Smooth muscle cell (in vitro differentiated cells): ENCODE measurements at regions not wholly inside any gene's neighbourhood (a gene's known extent, or its start where the extent isn't known, plus 50 kb on each side); places are given as distances from the start of the nearest gene placed in this dataset.

Experiments
- DNase-seq: peaks from one replicate; lab custom pipeline; 2025; ENCODE audit not compliant: unreplicated experiment; lab: John Stamatoyannopoulos, UW
- H2AFZ ChIP-seq: fragments of 200-600 bp; sonication (generic); 2 replicates; pipeline ENCODE4 v1.6.0; 2016; ENCODE audit warnings: antibody characterized with exemption, low read depth, mild to moderate bottlenecking
- H3F3A ChIP-seq: fragments of 200-600 bp; sonication (generic); 2 replicates; pipeline ENCODE4 v1.6.0; 2017; ENCODE audit warnings: antibody characterized with exemption, low read depth
- H3K27ac ChIP-seq: fragments of 200-600 bp; sonication (generic); 2 replicates; pipeline ENCODE4 v1.5.1; 2016; ENCODE audit warnings: low read depth, mild to moderate bottlenecking
- H3K27me3 ChIP-seq: fragments of 200-600 bp; sonication (generic); 2 replicates; pipeline ENCODE4 v1.6.1; 2016; ENCODE audit warnings: low read depth, mild to moderate bottlenecking
- H3K36me3 ChIP-seq: fragments of 200-600 bp; sonication (generic); 2 replicates; pipeline ENCODE4 v1.5.1; 2016; ENCODE audit warnings: low read depth
- H3K4me1 ChIP-seq: fragments of 200-600 bp; sonication (generic); 2 replicates; pipeline ENCODE4 v1.5.1; 2016; ENCODE audit warnings: low read depth
- H3K4me2 ChIP-seq: fragments of 200-600 bp; sonication (generic); 2 replicates; pipeline ENCODE4 v1.6.0; 2016; ENCODE audit warnings: mild to moderate bottlenecking
- H3K4me3 ChIP-seq: fragments of 200-600 bp; sonication (generic); 2 replicates; pipeline ENCODE4 v1.5.1; 2016; ENCODE audit warnings: mild to moderate bottlenecking
- H3K79me2 ChIP-seq: fragments of 200-600 bp; sonication (generic); 2 replicates; pipeline ENCODE4 v1.6.0; 2016; ENCODE audit warnings: low read depth, mild to moderate bottlenecking
- H3K9ac ChIP-seq: fragments of 200-600 bp; sonication (generic); 2 replicates; pipeline ENCODE4 v1.6.0; 2016; ENCODE audit warnings: low read depth
- H3K9me3 ChIP-seq: fragments of 200-600 bp; sonication (generic); replicated peaks from 2 replicates; pipeline ENCODE4 v1.5.1; 2016; ENCODE audit warnings: low read depth
- H4K20me1 ChIP-seq: fragments of 200-600 bp; sonication (generic); 2 replicates; pipeline ENCODE4 v1.6.0; 2016; ENCODE audit warnings: low read depth
- WGBS: methylation state at CpG from one replicate; pipeline ENCODE4 v1.1.7; 2016; ENCODE audit warnings: low lambda C conversion rate; 5-methylcytosine and 5-hydroxymethylcytosine counted together
- TF ChIP-seq, protein P1 (sequence below): fragments of 200-600 bp; sonication (generic); IDR thresholded peaks from 2 replicates; pipeline ENCODE4 v1.5.1; 2017; ENCODE audit warnings: borderline replicate concordance, mild to moderate bottlenecking, antibody characterized with exemption; ENCODE audit not compliant: insufficient read depth, poor library complexity, severe bottlenecking

GRCh38 chr1:184299406-184299790 lies 87.4 kb upstream of the C1orf21 start:
- TF ChIP-seq, protein P1, sequence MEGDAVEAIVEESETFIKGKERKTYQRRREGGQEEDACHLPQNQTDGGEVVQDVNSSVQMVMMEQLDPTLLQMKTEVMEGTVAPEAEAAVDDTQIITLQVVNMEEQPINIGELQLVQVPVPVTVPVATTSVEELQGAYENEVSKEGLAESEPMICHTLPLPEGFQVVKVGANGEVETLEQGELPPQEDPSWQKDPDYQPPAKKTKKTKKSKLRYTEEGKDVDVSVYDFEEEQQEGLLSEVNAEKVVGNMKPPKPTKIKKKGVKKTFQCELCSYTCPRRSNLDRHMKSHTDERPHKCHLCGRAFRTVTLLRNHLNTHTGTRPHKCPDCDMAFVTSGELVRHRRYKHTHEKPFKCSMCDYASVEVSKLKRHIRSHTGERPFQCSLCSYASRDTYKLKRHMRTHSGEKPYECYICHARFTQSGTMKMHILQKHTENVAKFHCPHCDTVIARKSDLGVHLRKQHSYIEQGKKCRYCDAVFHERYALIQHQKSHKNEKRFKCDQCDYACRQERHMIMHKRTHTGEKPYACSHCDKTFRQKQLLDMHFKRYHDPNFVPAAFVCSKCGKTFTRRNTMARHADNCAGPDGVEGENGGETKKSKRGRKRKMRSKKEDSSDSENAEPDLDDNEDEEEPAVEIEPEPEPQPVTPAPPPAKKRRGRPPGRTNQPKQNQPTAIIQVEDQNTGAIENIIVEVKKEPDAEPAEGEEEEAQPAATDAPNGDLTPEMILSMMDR = no peak

DNA sequence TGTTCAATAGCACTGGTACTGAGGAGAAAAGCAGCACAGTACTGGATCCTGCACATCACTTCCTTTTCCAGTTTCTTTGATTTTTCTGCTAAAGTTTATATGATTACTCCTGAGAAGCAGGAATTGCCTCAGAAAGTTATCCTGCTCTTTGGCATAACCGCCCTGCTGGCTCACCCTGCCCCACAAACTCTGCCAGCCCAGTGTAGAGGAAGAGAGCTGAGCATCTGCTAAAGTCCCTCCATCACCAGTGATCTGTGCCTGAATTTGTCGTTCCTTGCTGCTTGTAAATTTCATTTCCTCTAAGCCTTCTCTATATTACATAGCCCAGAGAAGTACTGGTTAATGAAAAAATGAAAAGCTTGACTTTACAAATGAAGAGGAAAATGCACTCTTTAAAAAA lies 87.0 kb upstream of the C1orf21 start:
- no peak overlapping the region for H2AFZ ChIP-seq

More at GRCh38 chr1:184299406-184299790, 87.4 kb upstream of the C1orf21 start:
- Histone ChIP-seq H3K9me3 (peaks cover 2% of the 10 kb centered on the region), H3K9ac (no peak overlapping the region), H3K4me3 (no peak overlapping the region), H3K36me3 (no peaks in the 10 kb centered on the region), H3K4me1 (peaks cover 15% of the 10 kb centered on the region), H2AFZ (no peak overlapping the region), H3K4me2 (peak overlapping the region; percentile 36), H3F3A (peaks cover 10% of the 10 kb centered on the region), H3K27ac (peak overlapping the region; percentile 3), H3K79me2 (no peaks in the 10 kb centered on the region), H4K20me1 (no peaks in the 10 kb centered on the region), H3K27me3 (no peaks in the 10 kb centered on the region)
- 49% methylated on average over 2 of the region's 2 CpGs for WGBS
- DNase-seq = no peak

GRCh38 chr1:184300446-184300845 lies 86.4 kb upstream of the C1orf21 start:
- Histone ChIP-seq H3K27ac (peak overlapping the region; percentile 13), H3K9ac (no peak overlapping the region), H3K4me1 (peaks cover 15% of the 10 kb centered on the region), H3K79me2 (no peaks in the 10 kb centered on the region), H3F3A (peaks cover 10% of the 10 kb centered on the region), H3K27me3 (no peaks in the 10 kb centered on the region), H3K4me3 (no peak overlapping the region), H3K36me3 (no peaks in the 10 kb centered on the region), H4K20me1 (no peaks in the 10 kb centered on the region), H3K9me3 (peaks cover 2% of the 10 kb centered on the region), H2AFZ (no peak overlapping the region), H3K4me2 (peak overlapping the region; percentile 29)
- TF ChIP-seq, protein P1 = no peak
- DNase-seq = no peak
- 52% methylated on average over 4 of the region's 4 CpGs for WGBS

More for the DNA sequence above, 87.0 kb upstream of the C1orf21 start:
- no peak for DNase-seq
- Histone ChIP-seq H4K20me1 (no peaks in the 10 kb centered on the region), H3K4me3 (no peak overlapping the region), H3K4me1 (peaks cover 15% of the 10 kb centered on the region), H3K9ac (no peak overlapping the region), H3K79me2 (no peaks in the 10 kb centered on the region), H3F3A (peaks cover 10% of the 10 kb centered on the region), H3K27ac (peak overlapping the region; percentile 1), H3K36me3 (no peaks in the 10 kb centered on the region), H3K27me3 (no peaks in the 10 kb centered on the region), H3K9me3 (peaks cover 2% of the 10 kb centered on the region), H3K4me2 (peak overlapping the region; percentile 36)
- WGBS = 63% methylated on average over 2 of the region's 2 CpGs
- TF ChIP-seq, protein P1 = no peak

GRCh38 chr1:184301227-184301626 lies 85.6 kb upstream of the C1orf21 start:
- no peak overlapping the region for H3K9ac ChIP-seq
- WGBS = 100% methylated on average over 1 of the region's 1 CpG

More at GRCh38 chr1:184301227-184301626, 85.6 kb upstream of the C1orf21 start:
- TF ChIP-seq, protein P1 = no peak
- Histone ChIP-seq H3K4me1 (peaks cover 15% of the 10 kb centered on the region), H2AFZ (no peak overlapping the region), H3K27me3 (no peaks in the 10 kb centered on the region), H3F3A (peaks cover 10% of the 10 kb centered on the region), H3K9me3 (peaks cover 2% of the 10 kb centered on the region), H3K79me2 (no peaks in the 10 kb centered on the region), H3K36me3 (no peaks in the 10 kb centered on the region), H4K20me1 (no peaks in the 10 kb centered on the region), H3K27ac (no peak overlapping the region), H3K4me2 (no peak overlapping the region), H3K4me3 (no peak overlapping the region)
- no peak for DNase-seq
